Duodenal mucosa (tissue), 2 donors: ENCODE measurements at regions not wholly inside any gene's neighbourhood (a gene's known extent, or its start where the extent isn't known, plus 50 kb on each side); places are given as distances from the start of the nearest gene placed in this dataset.

Source experiments
- H3K27ac ChIP-seq: one replicate; pipeline ENCODE4 v1.7.0; 2013; ENCODE audit warnings: low read depth, low read length
- H3K27me3 ChIP-seq, 2 donors: one replicate each; pipeline ENCODE4 v1.7.0; 2013; ENCODE audit warnings: low read length in 2 of 2, control low read depth in 1 of 2; ENCODE audit not compliant: insufficient read depth in 2 of 2, control insufficient read depth in 1 of 2
- H3K36me3 ChIP-seq, 2 donors: one replicate each; pipeline ENCODE4 v1.7.0; 2013; ENCODE audit warnings: low read length in 2 of 2, control low read depth in 1 of 2; ENCODE audit not compliant: insufficient read depth in 2 of 2, control insufficient read depth in 1 of 2
- H3K4me1 ChIP-seq, 2 donors: one replicate each; pipeline ENCODE4 v1.7.0; 2013; ENCODE audit warnings: low read length in 2 of 2, control low read depth in 1 of 2; ENCODE audit not compliant: insufficient read depth in 2 of 2, control insufficient read depth in 1 of 2
- H3K4me3 ChIP-seq, 2 donors: one replicate each; pipeline ENCODE4 v1.7.0; 2013; ENCODE audit warnings: low read length in 2 of 2, low read depth in 1 of 2
- H3K9ac ChIP-seq, 2 donors: one replicate each; pipeline ENCODE4 v1.7.0; 2013; ENCODE audit warnings: low read length in 2 of 2, low read depth in 1 of 2
- H3K9me3 ChIP-seq, 2 donors: one replicate each; pipeline ENCODE4 v1.7.0; 2013; ENCODE audit warnings: low read length in 2 of 2, control low read depth in 1 of 2; ENCODE audit not compliant: control insufficient read depth in 1 of 2

DNA sequence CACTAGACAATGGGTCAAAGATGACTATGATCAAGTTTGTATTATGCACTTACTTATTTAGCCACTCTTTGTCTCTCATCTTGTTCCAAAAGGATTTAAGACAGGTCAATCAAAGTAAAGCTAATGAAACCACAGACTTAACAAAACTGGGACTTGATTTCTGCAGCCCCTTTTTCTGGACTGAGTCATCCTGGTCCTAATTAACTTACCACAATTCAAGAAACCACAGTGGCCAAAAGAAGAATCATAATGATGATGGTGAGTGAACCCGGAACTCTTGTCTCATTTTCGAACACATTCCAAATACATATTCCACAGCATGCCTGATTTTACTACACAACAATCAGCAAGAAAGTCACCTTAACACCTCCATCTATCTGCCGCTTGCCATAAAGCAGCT, 1333.0 kb downstream of the ROBO1 start:
- Histone ChIP-seq H3K27me3 (no peaks in the 10 kb centered on the region), H3K27ac (no peak overlapping the region), H3K4me3 (no peak overlapping the region), H3K9me3 (peaks cover 0 to 3% of the 10 kb centered on the region in 2 donors), H3K36me3 (no peaks in the 10 kb centered on the region), H3K4me1 (no peaks in the 10 kb centered on the region), H3K9ac (no peak overlapping the region)

DNA sequence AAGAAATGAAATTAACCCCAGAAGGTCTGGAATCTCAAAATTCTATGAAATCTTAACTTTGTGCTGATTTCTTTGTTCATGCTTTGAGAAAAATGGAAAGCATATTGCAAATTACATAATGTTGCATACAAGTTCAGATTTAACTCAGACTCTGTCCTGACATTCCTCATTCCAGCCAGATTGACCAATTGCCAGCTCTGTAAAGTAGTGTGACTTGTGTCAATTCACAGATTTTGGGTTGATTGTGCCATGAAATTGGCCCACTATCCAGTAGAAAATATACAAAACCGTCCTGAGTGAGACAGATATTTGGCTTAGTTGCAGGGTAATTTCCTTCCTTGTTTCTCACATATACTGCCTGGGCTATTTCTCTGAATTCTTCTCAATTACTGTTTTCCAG, 1312.6 kb downstream of the ROBO1 start:
- Histone ChIP-seq H3K4me1 (no peaks in the 10 kb centered on the region), H3K27me3 (no peaks in the 10 kb centered on the region), H3K36me3 (no peaks in the 10 kb centered on the region), H3K4me3 (no peak overlapping the region), H3K27ac (no peak overlapping the region), H3K9ac (no peak overlapping the region), H3K9me3 (no peaks in the 10 kb centered on the region)

DNA sequence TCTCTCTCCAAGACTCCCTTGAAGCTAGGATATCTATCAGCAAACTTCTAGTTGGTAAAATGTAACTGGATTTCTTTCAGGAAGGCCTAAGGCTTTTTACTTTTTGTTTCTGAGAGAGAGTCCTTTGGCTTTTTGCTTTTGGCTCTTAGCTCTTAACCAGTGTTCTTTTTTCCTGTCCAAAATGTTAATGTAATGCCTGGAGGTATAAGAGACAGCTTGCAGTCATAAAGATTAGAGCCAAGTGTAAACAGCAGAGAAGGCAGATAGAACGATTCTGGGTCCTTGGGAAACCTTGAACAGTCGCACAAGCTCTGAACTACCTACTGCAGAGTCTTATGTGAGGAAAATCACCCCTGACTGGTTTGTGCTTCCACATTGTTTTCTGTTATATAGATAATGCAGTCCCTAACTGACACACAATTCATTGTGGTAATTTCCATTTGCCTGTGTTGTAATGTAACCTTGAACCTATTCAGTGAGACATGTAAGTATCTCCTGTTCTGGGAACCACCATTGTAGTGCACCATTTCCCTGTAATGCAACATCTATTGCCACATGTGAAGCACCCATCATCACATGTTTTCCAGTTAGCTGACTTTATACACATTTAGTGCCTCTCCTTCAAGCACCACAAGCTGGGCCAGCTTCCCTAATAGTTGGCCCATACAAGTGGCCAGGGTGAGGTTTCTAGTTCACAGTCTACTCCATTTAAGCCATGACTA, 1311.9 kb downstream of the ROBO1 start:
- Histone ChIP-seq H3K36me3 (no peaks in the 10 kb centered on the region), H3K27ac (no peak overlapping the region), H3K4me3 (no peak overlapping the region), H3K9ac (no peak overlapping the region), H3K4me1 (no peaks in the 10 kb centered on the region), H3K27me3 (no peaks in the 10 kb centered on the region), H3K9me3 (no peaks in the 10 kb centered on the region)

DNA sequence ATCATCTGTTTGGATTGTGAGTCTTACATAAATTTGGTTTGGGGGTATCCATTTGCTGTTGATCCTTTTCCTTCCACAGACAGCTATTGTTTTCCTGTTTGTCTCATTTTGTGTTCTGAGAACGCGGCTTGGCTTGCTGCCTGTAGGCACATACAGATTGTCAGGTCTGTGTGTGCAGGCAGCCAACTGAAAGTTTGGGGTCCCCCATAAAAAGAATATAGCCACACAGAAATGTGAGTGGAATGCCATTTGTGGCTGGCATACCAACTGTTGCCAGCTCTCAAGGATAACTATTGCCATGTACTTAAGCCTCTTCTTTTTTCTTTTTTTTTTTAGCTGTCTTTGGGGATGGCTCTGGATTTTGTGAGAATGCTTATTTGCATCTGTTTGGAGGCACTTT, 1308.0 kb downstream of the ROBO1 start:
- Histone ChIP-seq H3K27ac (no peak overlapping the region), H3K9ac (no peak overlapping the region)

DNA sequence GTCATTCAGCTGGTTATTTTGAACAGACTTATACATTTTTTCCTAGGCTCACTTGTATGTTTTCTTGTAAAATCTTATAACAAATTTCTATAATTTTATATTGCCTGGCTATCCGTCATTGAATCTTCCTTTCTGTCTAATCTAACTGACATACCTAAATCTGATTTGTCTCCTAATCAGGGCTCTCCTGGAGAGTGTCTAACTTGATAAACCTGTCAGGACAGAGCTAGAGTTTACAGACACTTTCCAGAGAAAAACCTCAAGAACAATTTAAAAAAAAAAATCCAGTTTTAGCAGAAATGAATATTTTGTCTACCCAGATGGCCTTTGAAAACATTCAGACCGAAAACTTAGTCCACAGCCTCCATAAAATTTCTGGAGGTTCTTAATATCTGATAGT, 1305.8 kb downstream of the ROBO1 start:
- no peak overlapping the region for H3K4me3 ChIP-seq
- H3K4me1 ChIP-seq, result no peaks in the 10 kb centered on the region
- H3K27me3 ChIP-seq, result no peaks in the 10 kb centered on the region
- no peaks in the 10 kb centered on the region for H3K36me3 ChIP-seq
- H3K27ac ChIP-seq, result no peak overlapping the region
- no peak overlapping the region for H3K9ac ChIP-seq
- H3K9me3 ChIP-seq, result peaks cover 0 to 3% of the 10 kb centered on the region in 2 donors

More for the DNA sequence above, 1308.0 kb downstream of the ROBO1 start:
- Histone ChIP-seq H3K4me1 (no peaks in the 10 kb centered on the region), H3K27me3 (no peaks in the 10 kb centered on the region), H3K4me3 (no peak overlapping the region), H3K9me3 (peaks cover 0 to 3% of the 10 kb centered on the region in 2 donors), H3K36me3 (no peaks in the 10 kb centered on the region)

DNA sequence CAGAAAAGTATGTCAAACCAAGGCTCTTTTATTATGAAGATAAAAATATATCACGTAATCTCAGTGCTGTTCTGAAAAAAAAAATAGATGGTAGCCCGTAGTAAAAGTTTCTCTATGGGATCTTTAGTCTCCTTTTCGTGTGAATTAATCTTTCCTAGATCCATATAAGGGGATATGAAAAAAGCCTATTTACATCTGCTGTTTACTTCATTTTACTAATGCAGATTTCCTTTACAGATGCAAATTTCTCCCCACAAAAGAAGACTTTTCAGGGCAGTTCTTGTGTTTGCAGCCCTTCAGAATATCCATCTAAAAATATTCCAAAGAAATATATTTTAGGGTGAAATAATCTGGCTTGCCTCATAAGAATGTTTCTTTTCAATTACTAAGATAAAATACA, 1291.7 kb downstream of the ROBO1 start:
- Histone ChIP-seq H3K27ac (no peak overlapping the region), H3K9me3 (peaks cover 0 to 3% of the 10 kb centered on the region in 2 donors), H3K27me3 (no peaks in the 10 kb centered on the region), H3K4me3 (no peak overlapping the region), H3K36me3 (no peaks in the 10 kb centered on the region), H3K9ac (no peak overlapping the region), H3K4me1 (no peaks in the 10 kb centered on the region)

DNA sequence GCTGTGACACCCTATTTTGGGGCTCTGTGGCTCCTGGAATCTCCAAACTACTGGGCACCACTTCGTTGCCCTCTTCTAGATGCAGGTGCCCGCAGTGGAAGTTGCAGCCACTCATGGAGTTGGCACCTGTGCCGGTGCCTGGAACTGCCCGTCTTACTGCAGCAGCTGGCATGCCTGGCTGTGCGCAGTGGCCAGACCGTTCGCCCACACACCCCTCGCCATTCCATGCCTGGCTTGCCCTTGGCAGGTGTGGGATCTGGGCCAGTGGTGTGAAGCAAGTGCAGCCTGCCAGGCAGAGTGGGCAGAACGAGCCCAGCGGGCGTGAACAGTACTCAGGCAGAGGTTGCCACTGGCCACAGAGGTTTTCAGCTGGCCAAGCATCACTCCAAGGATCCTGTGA, 1286.7 kb downstream of the ROBO1 start:
- Histone ChIP-seq H3K9ac (no peak overlapping the region), H3K36me3 (no peaks in the 10 kb centered on the region), H3K4me3 (no peak overlapping the region), H3K4me1 (no peaks in the 10 kb centered on the region), H3K27me3 (no peaks in the 10 kb centered on the region), H3K9me3 (peaks cover 0 to 4% of the 10 kb centered on the region in 2 donors), H3K27ac (no peak overlapping the region)

DNA sequence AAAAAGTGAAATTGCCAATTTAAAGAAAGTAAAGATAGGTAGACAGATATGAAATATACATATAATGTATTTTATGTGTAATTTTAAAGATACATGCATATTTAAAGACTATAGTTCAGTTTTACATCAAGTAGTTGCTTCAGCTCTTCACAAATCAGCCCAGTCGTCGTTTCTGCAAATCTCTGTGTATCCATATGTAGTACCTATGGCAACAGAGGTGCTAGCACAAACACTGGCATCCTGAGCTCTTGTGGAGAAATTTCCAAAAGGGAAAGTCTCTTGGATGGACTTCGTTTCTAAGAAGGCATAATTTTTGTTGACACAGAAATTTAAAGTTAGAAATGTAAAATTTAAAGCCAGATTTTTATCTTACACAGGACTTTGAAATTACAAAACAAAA, 1284.7 kb downstream of the ROBO1 start:
- no peaks in the 10 kb centered on the region for H3K27me3 ChIP-seq
- no peaks in the 10 kb centered on the region for H3K36me3 ChIP-seq
- H3K4me1 ChIP-seq, result no peaks in the 10 kb centered on the region
- H3K4me3 ChIP-seq, result no peak overlapping the region
- H3K27ac ChIP-seq, result no peak overlapping the region
- peaks cover 0 to 6% of the 10 kb centered on the region in 2 donors for H3K9me3 ChIP-seq
- no peak overlapping the region for H3K9ac ChIP-seq

DNA sequence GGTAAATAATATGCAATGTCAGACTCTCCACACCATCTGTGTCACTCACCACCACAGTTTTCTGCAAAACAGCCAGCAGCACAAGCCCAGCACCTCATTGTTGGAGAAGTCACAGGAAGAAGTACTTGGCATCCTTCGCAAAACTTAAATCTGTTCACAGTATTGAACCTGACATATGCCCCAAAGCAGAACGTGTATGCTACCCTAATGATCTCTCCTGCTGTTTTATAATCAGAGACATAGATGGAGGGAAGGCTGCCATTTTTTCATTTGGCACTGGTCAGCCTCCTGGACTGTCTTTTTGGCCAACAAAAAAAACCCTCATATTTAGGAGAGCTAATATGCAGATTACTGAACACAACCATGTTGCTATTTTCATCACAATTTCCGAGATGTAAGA, 1272.9 kb downstream of the ROBO1 start:
- no peak overlapping the region for H3K4me3 ChIP-seq
- H3K27ac ChIP-seq, result no peak overlapping the region
- no peaks in the 10 kb centered on the region for H3K9me3 ChIP-seq
- H3K27me3 ChIP-seq, result no peaks in the 10 kb centered on the region
- no peaks in the 10 kb centered on the region for H3K4me1 ChIP-seq
- no peak overlapping the region for H3K9ac ChIP-seq
- H3K36me3 ChIP-seq, result no peaks in the 10 kb centered on the region

DNA sequence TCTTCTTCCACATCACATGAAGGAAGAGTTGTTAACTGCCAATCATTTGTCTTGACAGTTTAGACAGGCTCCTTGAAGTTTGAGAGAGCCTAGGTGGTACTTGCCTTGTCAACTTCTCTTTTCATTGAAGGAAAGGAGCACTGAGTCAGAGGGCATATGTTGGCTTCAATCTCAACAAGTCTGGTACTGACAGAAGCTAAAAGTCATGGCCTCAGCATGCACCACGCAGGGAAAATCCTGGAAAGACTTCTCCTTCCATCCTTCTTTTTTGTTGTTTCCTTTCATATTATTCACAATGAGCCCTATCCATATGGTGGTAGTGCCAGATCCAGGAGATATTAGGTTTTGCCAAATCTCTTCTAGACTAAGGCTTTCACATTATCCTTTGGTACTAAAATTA, 1272.5 kb downstream of the ROBO1 start:
- Histone ChIP-seq H3K27me3 (no peaks in the 10 kb centered on the region), H3K4me3 (no peak overlapping the region), H3K36me3 (no peaks in the 10 kb centered on the region), H3K9ac (no peak overlapping the region), H3K27ac (no peak overlapping the region), H3K4me1 (no peaks in the 10 kb centered on the region), H3K9me3 (no peaks in the 10 kb centered on the region)

DNA sequence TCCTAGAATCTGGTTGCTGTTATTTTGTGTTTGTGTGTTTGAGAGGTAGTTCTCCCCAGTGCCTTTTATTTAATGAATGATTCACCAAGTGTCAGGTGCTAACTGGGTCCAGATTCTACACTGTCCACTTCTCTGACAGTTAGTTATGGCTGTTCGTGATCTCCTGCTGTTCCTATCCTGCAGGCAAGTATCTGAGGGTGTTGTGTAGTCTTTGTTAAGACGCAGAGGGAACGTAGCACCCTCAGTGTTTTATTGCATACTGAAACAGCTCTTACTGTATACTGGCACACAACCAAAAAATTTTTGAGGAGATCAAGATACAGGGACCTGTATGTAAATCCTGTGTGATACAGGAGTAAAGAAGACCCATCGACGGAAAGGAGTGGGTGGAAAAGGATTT, 1271.3 kb downstream of the ROBO1 start:
- no peak overlapping the region for H3K4me3 ChIP-seq
- H3K27ac ChIP-seq, result no peak overlapping the region
- no peaks in the 10 kb centered on the region for H3K27me3 ChIP-seq
- H3K4me1 ChIP-seq, result no peaks in the 10 kb centered on the region
- H3K9me3 ChIP-seq, result no peaks in the 10 kb centered on the region
- H3K36me3 ChIP-seq, result no peaks in the 10 kb centered on the region
- no peak overlapping the region for H3K9ac ChIP-seq
